HUDEP-2 (cell line): ENCODE measurements at regions not wholly inside any gene's neighbourhood (a gene's known extent, or its start where the extent isn't known, plus 50 kb on each side); places are given as distances from the start of the nearest gene placed in this dataset.

Experiments used
- DNase-seq, 76 experiments: peaks; one replicate each; lab custom pipeline; 2025; ENCODE audit not compliant: unreplicated experiment in 76 of 76; lab: John Stamatoyannopoulos, UW

DNA sequence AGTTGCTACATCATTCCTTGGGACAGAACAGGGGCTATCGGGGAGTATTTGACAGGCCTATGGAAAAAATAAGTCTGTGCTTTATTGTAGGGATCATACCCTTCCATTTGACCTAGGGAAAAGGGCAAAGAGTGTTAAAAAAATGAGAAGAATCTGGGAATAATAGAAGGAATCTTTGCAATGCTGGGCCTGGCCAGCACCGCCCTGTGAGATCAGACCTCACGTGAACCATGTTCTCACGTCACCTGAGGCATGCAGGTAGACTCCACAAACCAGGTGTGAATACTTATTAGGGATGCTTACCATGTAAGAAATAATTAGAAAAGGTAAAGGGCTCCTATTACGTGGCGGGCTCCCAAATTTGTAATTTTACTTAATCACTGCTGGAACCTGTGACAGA is 177.5 kb upstream of the GATA6 start:
- DNase-seq, result no peak

DNA sequence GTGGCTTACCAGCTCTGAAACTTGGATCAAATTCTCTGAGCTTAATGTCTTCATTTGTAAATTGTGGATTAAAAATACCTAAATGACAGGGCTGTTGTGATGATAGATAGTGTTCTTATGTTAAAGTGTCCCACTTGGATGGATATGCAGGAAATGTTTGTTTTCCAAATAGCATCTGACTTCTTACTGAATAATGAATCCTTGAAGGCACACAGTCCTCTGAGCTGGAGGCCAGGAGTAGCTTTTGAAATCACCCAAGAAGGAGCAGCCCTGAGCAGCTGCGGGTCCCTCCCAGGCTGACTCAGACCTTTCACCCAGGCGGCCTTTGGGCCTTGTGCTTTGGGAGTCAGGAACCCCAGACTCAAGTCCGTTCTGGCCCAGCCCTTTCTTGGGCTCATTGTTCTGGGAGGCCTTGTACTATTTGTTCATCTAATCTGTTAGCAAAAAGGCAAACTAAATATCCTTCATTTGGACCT is 173.0 kb upstream of the GATA6 start:
- no peak for DNase-seq

DNA sequence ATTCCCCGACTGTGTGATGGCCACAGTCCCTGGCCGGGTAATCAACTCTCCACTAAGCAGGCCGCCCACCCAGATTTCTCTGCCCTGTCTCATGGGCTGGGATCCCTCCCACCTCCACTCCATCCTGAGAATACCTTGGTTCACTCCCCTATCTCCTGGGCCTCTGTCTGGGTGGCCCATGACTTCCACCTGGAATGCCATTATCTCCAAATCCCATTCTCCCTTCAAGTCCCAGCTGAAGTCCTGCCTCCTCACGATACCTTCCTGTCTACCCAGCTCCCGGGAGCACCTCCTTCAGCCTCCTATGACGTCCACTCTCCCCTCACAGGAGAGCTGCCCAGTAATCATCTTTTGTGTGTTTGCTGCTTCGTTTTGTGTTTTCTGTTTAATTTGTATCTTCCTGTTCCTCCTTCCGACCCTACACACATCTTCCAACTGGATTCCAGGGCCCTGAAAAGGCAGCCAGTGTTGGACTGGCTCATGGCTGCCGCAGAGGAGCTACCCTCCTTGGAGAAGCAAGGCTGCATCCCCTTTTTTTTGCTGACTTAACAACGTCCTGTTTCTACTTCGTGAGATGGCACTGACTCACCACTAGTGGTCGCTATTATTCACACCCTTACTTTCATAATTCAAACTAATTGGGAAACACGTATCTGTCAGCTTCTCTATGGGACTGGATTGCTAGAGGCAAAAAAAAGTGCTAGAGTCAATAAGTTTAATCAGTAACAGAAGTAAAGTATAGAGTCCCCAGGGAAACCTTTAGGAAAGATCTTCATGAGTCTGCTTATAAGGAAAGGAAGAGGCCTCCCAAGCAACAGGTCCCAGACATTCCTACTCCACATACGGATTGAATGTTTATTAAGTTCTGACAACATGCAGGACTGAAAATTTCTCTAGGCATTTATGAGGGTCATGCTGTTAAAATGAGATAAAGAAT is 171.9 kb upstream of the GATA6 start:
- DNase-seq, result peak in 29 of 76 experiments; percentile 0 to 57 (median 30)

DNA sequence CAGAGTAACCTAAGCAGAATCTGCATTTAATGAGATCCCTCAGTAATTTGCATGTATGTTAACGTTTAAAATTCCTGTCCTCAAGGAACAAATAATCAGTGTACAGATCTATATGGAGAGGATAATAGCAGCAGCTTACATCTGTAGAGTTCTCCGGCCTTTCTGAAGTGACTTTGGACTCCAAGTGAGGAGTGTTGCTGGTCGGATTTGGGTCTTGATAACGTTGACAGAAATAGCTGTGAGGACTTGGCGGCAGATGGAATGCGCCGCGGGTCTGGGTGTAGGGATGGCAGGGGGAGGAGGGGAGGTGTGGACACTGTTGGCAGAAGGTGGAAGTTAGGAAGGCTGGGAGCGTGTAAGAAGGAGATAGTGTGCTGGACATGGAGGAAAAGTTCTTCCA is 170.9 kb upstream of the GATA6 start:
- DNase-seq, result no peak

DNA sequence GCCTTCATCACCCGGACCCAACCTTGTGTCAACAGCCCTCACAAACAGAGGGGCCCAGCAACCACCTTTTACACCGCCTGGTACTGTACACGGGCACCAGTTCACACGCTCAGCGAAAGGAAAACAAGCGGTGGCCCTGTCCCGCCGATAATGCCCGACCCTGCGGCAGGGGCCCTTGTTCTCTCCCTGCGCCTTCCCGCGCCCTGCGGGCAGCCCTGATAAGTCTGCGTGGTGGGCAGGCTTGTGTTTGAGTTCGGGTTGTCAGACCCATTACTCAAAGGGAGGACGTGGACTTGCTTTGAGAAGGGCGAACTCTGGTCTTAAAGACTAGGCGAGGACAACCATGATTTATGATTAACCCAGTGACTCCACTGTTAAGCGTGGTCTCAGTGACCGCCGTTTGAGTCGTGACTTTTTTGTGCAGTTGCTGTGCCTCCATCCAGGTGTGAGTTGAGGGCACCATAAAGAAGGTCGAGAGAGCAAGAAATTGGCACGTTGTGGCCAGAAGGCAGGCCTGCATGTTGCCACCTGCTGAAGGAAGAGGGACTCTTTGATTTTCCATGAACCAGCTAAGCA is 167.4 kb upstream of the GATA6 start:
- DNase-seq, result no peak

DNA sequence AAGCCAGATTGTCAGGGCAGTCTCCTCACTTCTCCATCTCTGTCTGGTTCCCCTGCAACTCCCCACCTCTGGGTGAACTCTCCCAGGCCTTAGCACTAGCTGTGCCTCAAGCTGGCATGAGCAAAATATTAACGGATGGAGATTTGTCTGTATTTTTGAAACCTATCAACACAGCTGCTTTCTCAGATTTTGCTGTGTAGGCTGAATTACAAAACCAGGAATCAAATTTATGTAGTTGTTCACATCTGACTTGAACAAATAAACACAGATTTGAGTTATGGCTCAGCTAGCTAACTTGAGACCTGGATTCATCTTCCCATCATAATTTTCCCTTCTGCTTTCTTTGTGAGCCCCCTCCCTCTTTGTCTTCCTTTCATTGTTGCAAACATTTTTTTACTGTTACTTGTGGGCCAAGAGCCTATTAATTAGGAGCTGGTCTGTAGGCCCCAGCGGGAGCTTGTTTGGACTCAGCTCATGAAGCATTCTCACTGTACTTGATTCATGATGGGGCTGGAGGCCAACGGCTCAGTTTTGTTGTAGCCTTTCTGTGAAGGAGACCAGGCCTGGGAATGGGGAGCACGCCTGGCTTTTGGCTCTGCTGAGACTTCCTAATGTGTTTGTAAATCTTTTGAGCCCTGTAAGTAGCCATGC is 164.1 kb upstream of the GATA6 start:
- DNase-seq, result no peak

DNA sequence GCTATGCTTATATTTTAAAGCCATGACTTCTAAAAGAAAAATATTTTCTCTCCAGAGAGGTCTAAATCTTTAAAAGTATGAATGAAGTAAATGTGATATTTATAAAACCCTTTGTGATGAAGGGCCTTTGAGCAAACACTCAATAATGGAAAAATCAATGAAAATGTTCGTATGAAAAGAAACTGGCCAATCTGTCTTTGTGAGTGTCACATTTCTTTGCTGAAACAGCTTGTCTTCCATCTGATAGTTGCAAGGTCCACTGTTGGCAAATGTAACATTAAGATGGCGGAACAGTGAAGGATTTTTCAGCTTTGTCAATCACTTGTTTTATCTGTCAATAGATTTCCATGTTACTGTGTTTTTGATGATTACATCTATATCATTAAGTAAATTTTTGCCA is 162.9 kb upstream of the GATA6 start:
- DNase-seq, result no peak

DNA sequence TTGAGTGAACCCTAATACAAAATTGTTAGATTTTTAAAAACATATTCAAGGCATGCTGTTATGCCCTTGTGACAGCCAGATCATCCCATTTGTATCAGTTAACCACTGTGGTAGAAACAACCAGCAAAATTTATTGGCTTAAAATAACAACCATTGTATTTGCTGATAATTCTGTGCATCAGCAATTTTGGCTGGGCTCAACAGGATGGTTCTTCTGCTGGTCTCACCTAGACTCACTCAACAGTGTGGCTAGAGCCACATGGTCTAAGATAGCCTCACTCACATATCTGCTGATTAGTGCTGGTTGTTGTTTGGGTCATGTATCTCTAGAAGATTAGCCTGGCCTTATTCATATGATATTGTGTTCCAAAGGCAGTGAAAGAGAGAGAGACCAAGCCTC is 160.1 kb upstream of the GATA6 start:
- no peak for DNase-seq

DNA sequence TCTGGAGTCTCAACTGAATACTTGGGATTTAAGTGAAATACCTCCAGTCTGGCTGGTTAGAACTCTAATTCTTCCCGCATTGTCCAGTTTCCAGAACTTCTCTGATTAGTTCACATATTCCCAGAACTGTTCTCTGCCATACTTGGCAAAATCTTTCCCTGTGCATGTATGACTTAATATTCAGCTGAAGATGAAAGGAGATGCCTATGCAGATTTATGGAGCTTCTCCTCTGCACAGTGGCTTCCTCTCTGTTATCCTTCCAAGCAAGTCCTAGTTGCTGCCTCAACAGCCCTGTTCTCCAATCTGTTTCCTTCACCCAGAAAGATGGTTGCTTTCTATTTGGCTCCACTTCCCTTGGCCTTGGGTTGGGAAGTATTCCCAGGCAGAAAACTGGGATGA is 155.4 kb upstream of the GATA6 start:
- DNase-seq, result no peak

DNA sequence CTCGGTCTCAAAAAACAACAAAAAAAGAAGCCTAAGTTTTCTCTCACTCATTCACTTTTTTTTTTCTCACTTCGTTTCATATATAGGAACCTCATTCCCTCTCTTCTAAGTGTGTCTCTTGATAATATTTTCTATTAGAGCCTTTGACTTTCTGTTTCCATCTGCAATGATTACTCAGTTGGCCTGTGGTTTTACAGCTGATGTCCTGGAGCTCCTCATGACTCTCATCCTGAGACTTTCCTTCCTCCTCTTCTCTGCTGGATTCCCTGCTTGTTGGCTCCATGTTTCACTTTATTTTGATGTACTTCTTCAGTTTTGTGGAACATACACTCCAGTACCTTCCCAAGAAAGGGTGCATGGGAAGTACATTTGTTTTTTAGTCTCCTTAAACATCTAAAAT is 154.2 kb upstream of the GATA6 start:
- DNase-seq, result no peak

DNA sequence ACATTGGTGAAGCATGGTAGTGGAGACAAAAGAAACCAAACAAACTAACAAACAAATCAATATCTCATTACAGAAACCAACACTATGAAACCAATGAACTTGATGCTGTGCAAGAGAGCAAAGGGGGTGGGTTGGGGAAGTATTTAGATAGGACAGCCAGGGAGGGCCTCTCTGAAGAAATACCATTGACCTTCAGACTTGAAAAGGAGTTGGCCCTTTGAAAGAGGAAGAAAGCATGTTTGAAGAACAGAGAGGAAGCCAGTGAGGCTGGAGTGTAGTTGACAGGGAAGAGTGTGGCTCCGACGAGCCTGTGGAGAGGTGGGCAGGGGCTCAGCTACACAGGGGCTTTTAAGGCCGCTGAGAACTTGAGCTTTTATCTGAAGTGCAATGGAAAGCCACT is 151.0 kb upstream of the GATA6 start:
- no peak for DNase-seq

DNA sequence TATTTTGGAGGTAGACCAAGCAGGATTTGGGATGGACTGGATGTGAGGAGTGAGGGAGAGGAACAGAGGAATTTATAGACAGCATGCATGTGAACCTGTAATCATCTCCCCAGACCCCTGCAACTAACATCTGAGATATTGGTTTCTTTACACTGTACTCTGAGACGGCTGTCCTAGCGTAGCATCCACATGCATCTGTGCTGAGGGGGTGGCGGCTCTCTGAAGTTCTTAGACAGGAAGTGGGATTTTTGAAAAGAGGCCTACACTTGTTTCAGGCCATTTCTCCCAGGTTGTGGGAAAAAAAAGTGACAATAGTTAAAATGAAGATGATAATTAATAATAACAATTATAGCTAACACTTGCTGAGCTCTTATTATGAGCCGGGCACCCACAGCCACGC is 150.2 kb upstream of the GATA6 start:
- no peak for DNase-seq

DNA sequence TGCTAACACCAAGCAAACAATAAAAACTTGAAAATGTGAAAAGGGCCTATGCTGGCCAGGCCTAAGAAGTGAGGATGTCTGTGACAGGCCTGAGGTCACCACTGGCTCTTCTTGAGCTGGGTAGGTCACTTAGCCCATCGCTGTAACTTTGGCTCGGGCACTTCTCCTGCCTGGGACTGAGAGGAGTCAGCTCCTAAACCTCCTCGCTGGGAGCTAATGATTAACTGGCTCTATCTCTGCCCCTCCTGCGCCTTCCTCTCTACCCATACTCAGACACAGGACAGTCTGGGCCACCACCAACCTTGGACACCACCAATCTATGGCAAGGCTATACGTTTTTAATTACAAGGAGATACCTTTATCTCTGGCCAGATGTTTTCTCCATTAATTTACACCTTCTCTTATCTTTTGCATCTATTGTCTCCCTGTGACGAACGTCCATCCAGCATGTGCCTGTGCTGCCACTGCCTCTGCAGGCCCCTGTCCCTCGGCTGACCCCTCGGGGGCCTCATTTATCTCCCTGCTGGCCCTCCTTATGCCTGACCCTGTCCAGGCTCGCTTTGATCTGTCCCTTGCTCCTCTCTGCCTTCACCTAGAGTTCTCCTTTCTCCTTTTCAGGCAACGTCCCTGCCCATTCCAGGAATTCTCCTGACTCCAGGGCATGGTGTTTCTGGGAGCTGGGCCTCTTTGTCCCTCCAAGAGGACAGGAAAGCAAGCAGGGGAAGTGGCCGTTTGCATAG is 149.1 kb upstream of the GATA6 start:
- DNase-seq, result no peak

DNA sequence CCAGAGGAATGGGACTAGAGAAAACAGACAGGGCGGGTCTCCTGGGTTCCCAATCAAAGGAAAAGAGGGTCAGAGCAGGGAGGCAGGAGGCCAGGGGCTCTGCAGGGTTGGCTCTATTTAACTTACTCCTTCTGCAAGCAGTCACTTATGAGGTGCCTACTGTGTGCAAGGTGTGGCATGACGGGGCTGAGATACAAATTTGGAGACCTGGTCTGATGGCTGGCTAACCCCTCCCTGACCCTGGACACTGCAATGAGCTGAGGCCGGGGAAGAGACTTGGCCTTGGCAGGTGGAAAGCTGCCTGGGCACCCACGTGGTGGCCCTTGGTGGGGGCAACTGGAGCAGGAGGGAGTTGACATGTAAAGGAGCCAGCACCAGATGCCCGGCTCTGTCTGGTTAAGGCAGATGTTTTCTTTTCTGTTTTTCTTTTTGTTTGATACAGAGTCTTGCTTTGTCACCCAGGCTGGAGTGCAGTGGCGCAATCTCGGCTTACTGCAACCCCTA is 148.5 kb upstream of the GATA6 start:
- DNase-seq, result no peak

DNA sequence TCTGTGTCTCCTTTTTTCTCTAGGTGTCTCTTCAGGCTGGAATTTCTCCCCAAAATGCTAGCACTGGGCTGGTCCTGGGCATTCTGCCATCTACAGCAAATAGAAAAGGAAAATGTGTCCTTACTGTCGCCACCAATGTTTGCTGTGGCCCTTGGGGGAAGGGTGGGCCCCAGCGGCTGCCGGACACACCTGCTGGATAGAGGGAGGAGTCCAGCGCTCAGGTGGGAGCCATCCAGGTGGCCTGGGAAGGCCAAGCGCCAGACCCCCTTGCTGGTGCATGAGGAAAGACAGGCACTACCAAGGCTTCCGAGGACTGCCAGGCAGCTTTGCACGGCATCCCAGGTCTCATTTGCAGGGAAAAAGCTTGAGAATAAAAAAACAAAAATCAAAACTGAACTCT is 147.7 kb upstream of the GATA6 start:
- DNase-seq, result no peak

DNA sequence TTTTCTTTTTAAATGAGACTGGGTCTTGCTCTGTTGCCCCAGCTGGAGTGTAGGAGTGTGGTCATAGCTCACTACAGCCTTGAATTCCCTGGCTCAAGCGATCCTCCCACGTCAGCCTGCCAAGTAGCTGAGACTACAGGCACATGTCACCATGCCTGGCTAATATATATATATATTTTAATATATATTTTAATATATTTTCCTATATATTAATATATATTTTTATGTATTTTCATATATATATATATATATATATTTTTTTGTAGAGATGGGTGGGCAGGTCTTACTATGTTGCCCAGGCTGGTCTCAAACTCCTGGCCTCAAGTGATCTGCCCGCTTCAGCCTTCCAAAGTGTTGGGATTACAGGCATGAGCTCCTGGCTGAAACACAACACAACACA is 144.5 kb upstream of the GATA6 start:
- DNase-seq, result no peak

DNA sequence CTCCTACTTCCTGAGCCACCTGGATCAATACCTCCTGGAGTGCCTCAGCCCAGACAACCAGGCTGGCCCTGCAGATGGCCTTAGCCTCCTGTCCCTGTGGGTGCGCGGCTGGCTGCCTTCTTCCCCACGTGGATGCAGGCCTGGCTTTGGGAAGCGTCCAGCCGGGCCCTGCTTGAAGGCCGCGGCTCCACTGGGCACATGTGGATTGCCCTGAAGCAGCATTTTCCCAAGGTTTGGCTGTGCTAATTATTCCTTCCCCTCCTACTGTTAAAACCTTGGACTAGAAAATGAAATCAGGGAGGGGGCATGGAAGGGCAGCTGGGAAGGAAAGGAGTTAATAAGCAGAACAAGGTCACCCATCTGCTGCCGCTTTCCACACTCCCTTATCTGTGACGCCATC is 143.0 kb upstream of the GATA6 start:
- no peak for DNase-seq

DNA sequence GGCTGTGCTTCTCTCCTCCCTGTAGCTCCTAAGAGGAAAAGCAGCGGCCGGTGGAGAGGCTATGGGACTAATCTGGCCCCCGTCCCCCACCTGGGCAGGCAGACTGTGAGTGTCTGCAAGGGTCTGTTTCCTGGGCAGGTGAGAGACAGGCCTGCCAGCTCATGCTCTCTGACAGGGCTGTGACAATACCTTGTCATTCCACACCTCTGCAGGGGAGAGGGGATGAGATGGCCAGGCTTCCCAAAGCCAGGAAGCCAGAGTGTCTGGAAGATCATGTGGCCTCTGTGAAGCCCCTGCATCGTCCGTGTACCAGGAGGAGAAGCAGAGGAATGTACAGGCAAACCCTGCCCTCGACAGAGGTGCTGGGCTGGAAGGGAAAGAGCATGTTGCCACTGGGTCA is 142.5 kb upstream of the GATA6 start:
- no peak for DNase-seq

DNA sequence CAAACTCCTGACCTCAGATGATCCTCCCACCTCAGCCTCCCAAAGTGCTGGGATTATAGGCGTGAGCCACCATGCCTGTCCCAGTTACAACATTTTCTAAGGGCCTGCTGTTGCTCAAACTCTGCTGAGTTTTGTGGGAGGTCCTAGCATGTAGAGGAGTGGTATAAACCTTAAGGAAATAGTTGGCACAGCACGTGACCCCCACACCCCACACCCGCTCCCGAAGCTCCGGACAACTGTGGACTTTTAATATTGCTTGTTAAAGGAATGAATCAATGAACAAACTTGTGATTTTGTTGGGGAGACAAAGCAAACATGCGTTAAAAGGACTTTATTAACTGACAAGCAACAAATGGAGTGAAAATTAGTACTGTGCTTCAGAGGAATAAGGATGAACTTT is 137.8 kb upstream of the GATA6 start:
- DNase-seq, result no peak

DNA sequence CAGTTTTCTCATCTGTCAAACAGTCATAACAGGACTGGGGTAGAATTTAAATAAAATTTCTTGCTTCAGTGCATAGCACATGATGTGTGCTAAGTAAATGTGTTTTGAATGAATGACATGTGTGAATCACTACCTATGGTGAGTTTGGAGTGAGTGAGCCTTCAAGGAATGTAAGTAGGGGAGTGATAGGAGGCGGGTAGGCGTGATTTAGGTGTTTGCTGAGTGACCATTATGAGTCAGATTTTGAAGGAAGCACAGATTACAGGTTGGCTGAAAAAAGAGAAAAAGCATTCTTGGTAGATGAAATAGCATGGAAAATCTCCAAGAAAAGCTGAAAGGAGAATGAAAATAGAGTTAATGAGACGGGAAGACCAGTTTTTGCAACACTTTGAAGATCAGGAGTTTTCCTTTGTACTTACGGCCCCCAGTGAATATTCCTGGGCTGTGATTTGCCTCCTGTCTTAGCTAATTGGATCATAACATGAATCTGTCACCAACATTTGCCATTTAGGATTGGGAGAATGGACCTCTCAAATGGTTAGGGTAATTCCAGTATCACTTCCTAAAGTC is 136.9 kb upstream of the GATA6 start:
- DNase-seq, result no peak

DNA sequence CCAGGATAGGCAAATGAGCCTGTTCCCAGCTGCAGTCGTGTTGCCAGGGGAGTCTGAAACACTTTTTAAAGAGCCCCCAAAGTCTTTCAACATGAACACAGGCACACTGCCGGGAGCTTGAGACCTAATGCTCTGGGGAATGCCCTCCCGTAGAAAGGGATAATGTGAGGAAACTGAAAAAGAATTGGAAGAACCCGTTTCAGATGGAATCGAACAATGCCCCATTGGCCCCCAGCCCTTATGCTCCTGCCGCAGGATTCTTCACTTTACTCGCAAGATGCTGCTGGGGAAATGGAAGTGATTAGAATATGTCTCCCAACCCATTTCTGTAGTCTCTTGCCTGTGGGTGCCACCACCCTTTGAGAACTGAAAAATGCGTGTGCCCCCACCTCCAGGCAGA is 136.3 kb upstream of the GATA6 start:
- no peak for DNase-seq
